SIG-M5 (cell line): ENCODE measurements at regions not wholly inside any gene's neighbourhood (a gene's known extent, or its start where the extent isn't known, plus 50 kb on each side); places are given as distances from the start of the nearest gene placed in this dataset.
"Not testable (repeated sequence)": the region's sequence is repeated elsewhere in the genome, so short reads cannot be mapped to it uniquely, and the experiment has no call there.

Source experiments
- DNase-seq: peaks from one replicate; lab custom pipeline; 2025; lab: John Stamatoyannopoulos, UW

GRCh38 chr5:82493221-82493620 lies 215.1 kb upstream of the RPS23 start:
- no peak for DNase-seq

GRCh38 chr5:82491397-82491796 lies 213.2 kb upstream of the RPS23 start:
- DNase-seq, result no peak

- no peak for DNase-seq
Measured at GRCh38 chr5:82489683-82490082, 211.5 kb upstream of the RPS23 start.

GRCh38 chr5:82487131-82487530 lies 209.0 kb upstream of the RPS23 start:
- DNase-seq, result no peak

GRCh38 chr5:82480331-82480730 lies 202.2 kb upstream of the RPS23 start:
- no peak for DNase-seq

GRCh38 chr5:82476155-82476554 lies 198.0 kb upstream of the RPS23 start:
- DNase-seq, result no peak

GRCh38 chr5:82473262-82473661 lies 195.1 kb upstream of the RPS23 start:
- DNase-seq, result no peak

- no peak for DNase-seq
Measured at GRCh38 chr5:82470185-82470994, 192.2 kb upstream of the RPS23 start.

- DNase-seq, result no peak
Measured at GRCh38 chr5:82466986-82467561, 188.9 kb upstream of the RPS23 start.

GRCh38 chr5:82465235-82465634 lies 187.1 kb upstream of the RPS23 start:
- DNase-seq, result no peak

- DNase-seq, result no peak
Measured at GRCh38 chr5:82459626-82460025, 181.5 kb upstream of the RPS23 start.

GRCh38 chr5:82455317-82455716 lies 177.2 kb upstream of the RPS23 start:
- not testable (repeated sequence) for DNase-seq

GRCh38 chr5:82448374-82448773 lies 170.2 kb upstream of the RPS23 start:
- DNase-seq, result no peak

GRCh38 chr5:82447913-82448312 lies 169.8 kb upstream of the RPS23 start:
- no peak for DNase-seq

- DNase-seq, result no peak
Measured at GRCh38 chr5:82446809-82447208, 168.7 kb upstream of the RPS23 start.

- DNase-seq, result no peak
Measured at GRCh38 chr5:82445726-82446335, 167.7 kb upstream of the RPS23 start.

- no peak for DNase-seq
Measured at GRCh38 chr5:82439750-82440445, 161.7 kb upstream of the RPS23 start.

GRCh38 chr5:82437565-82437964 lies 159.4 kb upstream of the RPS23 start:
- DNase-seq, result not testable (repeated sequence)

- DNase-seq, result no peak
Measured at GRCh38 chr5:82436291-82436690, 158.1 kb upstream of the RPS23 start.

- not testable (repeated sequence) for DNase-seq
Measured at GRCh38 chr5:82434696-82435660, 156.8 kb upstream of the RPS23 start.

- no peak for DNase-seq
Measured at GRCh38 chr5:82426464-82427154, 148.5 kb upstream of the RPS23 start.
